Mesothelial cell of epicardium (in vitro differentiated cells): ENCODE measurements at regions not wholly inside any gene's neighbourhood (a gene's known extent, or its start where the extent isn't known, plus 50 kb on each side); places are given as distances from the start of the nearest gene placed in this dataset.
"Not testable (repeated sequence)": the region's sequence is repeated elsewhere in the genome, so short reads cannot be mapped to it uniquely, and the experiment has no call there.

ENCODE experiments used
- DNase-seq, 2 experiments: peaks; one replicate each; pipeline ENCODE4 v3.0.0; 2021; ENCODE audit warnings: low spot score in 2 of 2; ENCODE audit not compliant: unreplicated experiment in 2 of 2
- H3K27ac Mint-ChIP-seq: 2 replicates; pipeline ENCODE4 v1.8.0; 2021; ENCODE audit warnings: mixed read lengths
- H3K27me3 Mint-ChIP-seq: 2 replicates; pipeline ENCODE4 v1.8.0; 2021; ENCODE audit warnings: low read depth, mixed read lengths
- H3K36me3 Mint-ChIP-seq: 2 replicates; pipeline ENCODE4 v1.8.0; 2021; ENCODE audit warnings: mixed read lengths
- H3K4me1 Mint-ChIP-seq: 2 replicates; pipeline ENCODE4 v1.8.0; 2021; ENCODE audit warnings: mixed read lengths
- H3K4me3 Mint-ChIP-seq: 2 replicates; pipeline ENCODE4 v1.8.0; 2021; ENCODE audit warnings: mild to moderate bottlenecking, moderate library complexity, mixed read lengths
- H3K9me3 Mint-ChIP-seq: 2 replicates; pipeline ENCODE4 v1.8.0; 2021; ENCODE audit warnings: mixed read lengths
- CTCF ChIP-seq: fragments of 200-600 bp; sonication (generic); IDR thresholded peaks from one replicate; pipeline ENCODE4 v1.5.0; 2021; ENCODE audit warnings: antibody characterized with exemption; ENCODE audit not compliant: unreplicated experiment

GRCh38 chr6:69555088-69555638 is 241.6 kb downstream of the LMBRD1 start:
- H3K4me1 Mint-ChIP-seq = no peaks in the 10 kb centered on the region
- no peaks in the 10 kb centered on the region for H3K36me3 Mint-ChIP-seq
- TF ChIP-seq CTCF = no peak
- no peaks in the 10 kb centered on the region for H3K27me3 Mint-ChIP-seq
- H3K27ac Mint-ChIP-seq = no peak overlapping the region
- DNase-seq = no peak
- H3K9me3 Mint-ChIP-seq = no peaks in the 10 kb centered on the region
- no peak overlapping the region for H3K4me3 Mint-ChIP-seq

- Mint-ChIP-seq H3K36me3 (no peaks in the 10 kb centered on the region), H3K4me3 (no peak overlapping the region), H3K4me1 (no peaks in the 10 kb centered on the region), H3K27me3 (no peaks in the 10 kb centered on the region), H3K9me3 (no peaks in the 10 kb centered on the region), H3K27ac (no peak overlapping the region)
- TF ChIP-seq CTCF = no peak
- no peak for DNase-seq
These were observed 254.3 kb downstream of the LMBRD1 start for GRCh38 chr6:69542494-69542893.

- no peaks in the 10 kb centered on the region for H3K4me1 Mint-ChIP-seq
- H3K36me3 Mint-ChIP-seq = no peaks in the 10 kb centered on the region
- no peak for DNase-seq
- no peaks in the 10 kb centered on the region for H3K27me3 Mint-ChIP-seq
- peaks cover 1% of the 10 kb centered on the region for H3K9me3 Mint-ChIP-seq
- no peak overlapping the region for H3K27ac Mint-ChIP-seq
- H3K4me3 Mint-ChIP-seq = no peak overlapping the region
- TF ChIP-seq CTCF = no peak
These were observed 268.8 kb downstream of the LMBRD1 start for GRCh38 chr6:69527921-69528476.

- H3K36me3 Mint-ChIP-seq, H3K27me3 Mint-ChIP-seq, DNase-seq, H3K4me1 Mint-ChIP-seq, H3K27ac Mint-ChIP-seq: not testable (repeated sequence)
- peak overlapping the region; percentile 64 for H3K4me3 Mint-ChIP-seq
- H3K9me3 Mint-ChIP-seq = peaks cover 15% of the 10 kb centered on the region
These were observed 281.3 kb downstream of the LMBRD1 start for GRCh38 chr6:69515480-69515879.

GRCh38 chr6:69494595-69494994 is 302.2 kb downstream of the LMBRD1 start:
- Mint-ChIP-seq H3K27ac (no peak overlapping the region), H3K27me3 (no peaks in the 10 kb centered on the region), H3K4me1 (no peaks in the 10 kb centered on the region), H3K36me3 (no peaks in the 10 kb centered on the region), H3K9me3 (peaks cover 16% of the 10 kb centered on the region), H3K4me3 (no peak overlapping the region)
- DNase-seq = no peak
- TF ChIP-seq CTCF = no peak

GRCh38 chr6:69489970-69490369 is 306.8 kb downstream of the LMBRD1 start:
- no peaks in the 10 kb centered on the region for H3K27me3 Mint-ChIP-seq
- peaks cover 23% of the 10 kb centered on the region for H3K9me3 Mint-ChIP-seq
- H3K4me1 Mint-ChIP-seq = no peaks in the 10 kb centered on the region
- no peak overlapping the region for H3K27ac Mint-ChIP-seq
- H3K4me3 Mint-ChIP-seq = no peak overlapping the region
- H3K36me3 Mint-ChIP-seq = no peaks in the 10 kb centered on the region
- no peak for DNase-seq
- no peak for TF ChIP-seq CTCF
